GM23248 (cell line): ENCODE measurements at regions not wholly inside any gene's neighbourhood (a gene's known extent, or its start where the extent isn't known, plus 50 kb on each side); places are given as distances from the start of the nearest gene placed in this dataset.

Experiments used
- EZH2 ChIP-seq: fragments of 200-600 bp; sonication (generic); IDR thresholded peaks from 2 replicates; pipeline ENCODE4 v1.6.1; 2018; ENCODE audit warnings: antibody characterized with exemption, mild to moderate bottlenecking; ENCODE audit not compliant: insufficient read depth, poor library complexity, severe bottlenecking
- EZH2phosphoT487 ChIP-seq: fragments of 200-600 bp; sonication (generic); IDR thresholded peaks from 2 replicates; pipeline ENCODE4 v1.6.1; 2018; ENCODE audit warnings: antibody characterized with exemption, moderate library complexity, mild to moderate bottlenecking, low read depth; ENCODE audit not compliant: insufficient read depth

DNA sequence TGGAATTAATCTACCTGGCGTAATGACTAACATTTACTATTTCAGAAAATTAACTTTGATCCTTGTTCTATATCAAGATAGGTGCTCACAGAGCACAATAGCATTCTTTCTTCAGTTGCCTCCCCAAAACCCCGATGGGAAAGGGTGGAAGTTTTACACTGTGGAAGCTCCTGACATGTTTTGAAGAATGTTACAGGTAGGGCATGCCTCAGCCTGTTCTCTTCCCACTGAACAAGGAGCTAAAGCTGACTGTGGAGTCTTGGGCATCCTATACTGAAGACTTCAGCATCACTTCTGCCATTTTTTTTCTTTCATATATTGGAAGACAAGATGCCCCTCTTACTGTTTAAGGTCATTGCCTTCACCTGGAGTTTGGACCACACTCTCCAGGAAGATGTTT lies 211.2 kb downstream of the SPP2 start:
- no peak for TF ChIP-seq EZH2
- TF ChIP-seq EZH2phosphoT487 = no peak
